ENCODE measurements at regions not wholly inside any gene's neighbourhood (a gene's known extent, or its start where the extent isn't known, plus 50 kb on each side); places are given as distances from the start of the nearest gene placed in this dataset.

- Histone ChIP-seq H3K27me3 (ENCODE audit: insufficient read depth, insufficient read length) (peaks cover 35% of the 10 kb centered on the region), H3K36me3 (ENCODE audit: insufficient read depth, insufficient read length, low read length) (no peaks in the 10 kb centered on the region), H3K9ac (ENCODE audit: insufficient read length, low read depth) (no peak overlapping the region), H3K9me3 (ENCODE audit: insufficient read depth, low read length) (peaks cover 6% of the 10 kb centered on the region; the same call in 1 of the 2 replicates), H3K4me3 (ENCODE audit: insufficient read length, low read depth) (no peak overlapping the region), H3K4me1 (ENCODE audit: insufficient read depth, insufficient read length) (peaks cover 15% of the 10 kb centered on the region)
- no peak for DNase-seq (ENCODE audit: low read depth, low spot score)
- no peak for TF ChIP-seq ZNF274 (IDR thresholded peaks at IDR 0.05; ENCODE audit: low read depth, low read length)
- no peak for TF ChIP-seq SUZ12 (IDR thresholded peaks at IDR 0.05; ENCODE audit: extremely low read depth, insufficient read depth, insufficient read length)
- TF ChIP-seq YY1 (IDR thresholded peaks at IDR 0.05; ENCODE audit: insufficient read depth, insufficient read length), result no peak
Measured at GRCh38 chr20:63068711-63069367, 62.1 kb upstream of the BHLHE23 start.

GRCh38 chr20:63067721-63068560, 61.2 kb upstream of the BHLHE23 start:
- Histone ChIP-seq H3K9me3 (ENCODE audit: insufficient read depth, low read length) (peaks cover 6% of the 10 kb centered on the region; the same call in 1 of the 2 replicates), H3K9ac (ENCODE audit: insufficient read length, low read depth) (no peak overlapping the region), H3K4me3 (ENCODE audit: insufficient read length, low read depth) (no peak overlapping the region), H3K27me3 (ENCODE audit: insufficient read depth, insufficient read length) (peaks cover 26% of the 10 kb centered on the region), H3K36me3 (ENCODE audit: insufficient read depth, insufficient read length, low read length) (no peaks in the 10 kb centered on the region), H3K4me1 (ENCODE audit: insufficient read depth, insufficient read length) (peaks cover 15% of the 10 kb centered on the region)
- TF ChIP-seq ZNF274 (IDR thresholded peaks at IDR 0.05; ENCODE audit: low read depth, low read length) (no peak), SUZ12 (IDR thresholded peaks at IDR 0.05; ENCODE audit: extremely low read depth, insufficient read depth, insufficient read length) (no peak), YY1 (IDR thresholded peaks at IDR 0.05; ENCODE audit: insufficient read depth, insufficient read length) (no peak)
- DNase-seq (ENCODE audit: low read depth, low spot score), result no peak

GRCh38 chr20:63067266-63067635, 60.5 kb upstream of the BHLHE23 start:
- Histone ChIP-seq H3K36me3 (ENCODE audit: insufficient read depth, insufficient read length, low read length) (no peaks in the 10 kb centered on the region), H3K9me3 (ENCODE audit: insufficient read depth, low read length) (peaks cover 6% of the 10 kb centered on the region; the same call in 1 of the 2 replicates), H3K4me3 (ENCODE audit: insufficient read length, low read depth) (no peak overlapping the region), H3K9ac (ENCODE audit: insufficient read length, low read depth) (no peak overlapping the region), H3K4me1 (ENCODE audit: insufficient read depth, insufficient read length) (peaks cover 15% of the 10 kb centered on the region), H3K27me3 (ENCODE audit: insufficient read depth, insufficient read length) (peaks cover 19% of the 10 kb centered on the region)
- DNase-seq (ENCODE audit: low read depth, low spot score), result no peak
- TF ChIP-seq YY1 (IDR thresholded peaks at IDR 0.05; ENCODE audit: insufficient read depth, insufficient read length) (no peak), SUZ12 (IDR thresholded peaks at IDR 0.05; ENCODE audit: extremely low read depth, insufficient read depth, insufficient read length) (no peak), ZNF274 (IDR thresholded peaks at IDR 0.05; ENCODE audit: low read depth, low read length) (no peak)

GRCh38 chr20:63066506-63067265, 59.9 kb upstream of the BHLHE23 start:
- no peak overlapping the region for H3K9ac ChIP-seq (ENCODE audit: insufficient read length, low read depth)
- no peak for DNase-seq (ENCODE audit: low read depth, low spot score)

GRCh38 chr20:63065911-63066310, 59.1 kb upstream of the BHLHE23 start:
- no peak overlapping the region for H3K4me3 ChIP-seq (ENCODE audit: insufficient read length, low read depth)
- TF ChIP-seq ZNF274 (IDR thresholded peaks at IDR 0.05; ENCODE audit: low read depth, low read length), result no peak
- no peak for TF ChIP-seq YY1 (IDR thresholded peaks at IDR 0.05; ENCODE audit: insufficient read depth, insufficient read length)
- TF ChIP-seq SUZ12 (IDR thresholded peaks at IDR 0.05; ENCODE audit: extremely low read depth, insufficient read depth, insufficient read length), result no peak
- H3K4me1 ChIP-seq (ENCODE audit: insufficient read depth, insufficient read length), result peaks cover 15% of the 10 kb centered on the region
- H3K27me3 ChIP-seq (ENCODE audit: insufficient read depth, insufficient read length), result peaks cover 13% of the 10 kb centered on the region
- no peaks in the 10 kb centered on the region for H3K36me3 ChIP-seq (ENCODE audit: insufficient read depth, insufficient read length, low read length)
- no peak overlapping the region for H3K9ac ChIP-seq (ENCODE audit: insufficient read length, low read depth)
- peaks cover 9% of the 10 kb centered on the region; the same call in 1 of the 2 replicates for H3K9me3 ChIP-seq (ENCODE audit: insufficient read depth, low read length)
- DNase-seq (ENCODE audit: low read depth, low spot score), result no peak

More at GRCh38 chr20:63066506-63067265, 59.9 kb upstream of the BHLHE23 start:
- no peaks in the 10 kb centered on the region for H3K36me3 ChIP-seq (ENCODE audit: insufficient read depth, insufficient read length, low read length)
- peaks cover 19% of the 10 kb centered on the region for H3K27me3 ChIP-seq (ENCODE audit: insufficient read depth, insufficient read length)
- TF ChIP-seq ZNF274 (IDR thresholded peaks at IDR 0.05; ENCODE audit: low read depth, low read length) (no peak), SUZ12 (IDR thresholded peaks at IDR 0.05; ENCODE audit: extremely low read depth, insufficient read depth, insufficient read length) (no peak), YY1 (IDR thresholded peaks at IDR 0.05; ENCODE audit: insufficient read depth, insufficient read length) (no peak)
- H3K4me1 ChIP-seq (ENCODE audit: insufficient read depth, insufficient read length), result peaks cover 15% of the 10 kb centered on the region
- H3K9me3 ChIP-seq (ENCODE audit: insufficient read depth, low read length), result peaks cover 7% of the 10 kb centered on the region; the same call in 1 of the 2 replicates
- H3K4me3 ChIP-seq (ENCODE audit: insufficient read length, low read depth), result no peak overlapping the region

GRCh38 chr20:63064745-63065711, 58.3 kb upstream of the BHLHE23 start:
- Histone ChIP-seq H3K4me3 (ENCODE audit: insufficient read length, low read depth) (no peak overlapping the region), H3K9ac (ENCODE audit: insufficient read length, low read depth) (no peak overlapping the region), H3K4me1 (ENCODE audit: insufficient read depth, insufficient read length) (peaks cover 21% of the 10 kb centered on the region), H3K27me3 (ENCODE audit: insufficient read depth, insufficient read length) (peaks cover 5% of the 10 kb centered on the region), H3K9me3 (ENCODE audit: insufficient read depth, low read length) (peaks cover 9% of the 10 kb centered on the region; the same call in 1 of the 2 replicates), H3K36me3 (ENCODE audit: insufficient read depth, insufficient read length, low read length) (no peaks in the 10 kb centered on the region)
- TF ChIP-seq YY1 (IDR thresholded peaks at IDR 0.05; ENCODE audit: insufficient read depth, insufficient read length) (no peak), ZNF274 (IDR thresholded peaks at IDR 0.05; ENCODE audit: low read depth, low read length) (no peak), SUZ12 (IDR thresholded peaks at IDR 0.05; ENCODE audit: extremely low read depth, insufficient read depth, insufficient read length) (no peak)
- no peak for DNase-seq (ENCODE audit: low read depth, low spot score)

All from NT2/D1 (cell line).